ENCODE measurements at regions not wholly inside any gene's neighbourhood (a gene's known extent, or its start where the extent isn't known, plus 50 kb on each side); places are given as distances from the start of the nearest gene placed in this dataset.

GRCh38 chr19:28169168-28169887 is 1043.6 kb downstream of the UQCRFS1 start:
- CTCF ChIA-PET, result interaction anchor here (0.6 to 1.4 kb wide), 2 partner anchors 23 to 170 kb away, joined by 3 read pairs; no protein-coding TSS in a partner anchor
- Histone ChIP-seq H3K4me1 (no peaks in the 10 kb centered on the region), H3K4me3 (no peak overlapping the region), H3K27ac (no peak overlapping the region), H3K9me3 (peaks cover 16% of the 10 kb centered on the region; the same call in 2 of the 3 replicates), H3K4me2 (no peak overlapping the region)
- FAIRE-seq (no peak), ATAC-seq (no peak), DNase-seq (ENCODE audit: low read depth in 1 of 2, low spot score in 1 of 2) (no peak)
- 9% methylated on average over 5 of the region's 5 CpGs for WGBS (ENCODE audit: missing lambda C conversion rate)
- no peak for TF ChIP-seq BHLHE40 (IDR thresholded peaks at IDR 0.05; ENCODE audit: low read depth, low read length)
- no peak for TF ChIP-seq NFE2L2 (conservative IDR thresholded peaks at IDR 0.05; ENCODE audit: low read length)
- no peak for TF ChIP-seq HOXA7 (CRISPR knock-in tag; IDR thresholded peaks at IDR 0.05)
- TF ChIP-seq PBX3 (IDR thresholded peaks at IDR 0.05), result no peak
- no peak for TF ChIP-seq NPAS2 (CRISPR knock-in tag; IDR thresholded peaks at IDR 0.05; ENCODE audit: borderline replicate concordance)
- TF ChIP-seq CTCF (IDR thresholded peaks at IDR 0.05), result no peak
- POLR2A ChIA-PET, result no interaction called here

GRCh38 chr19:28168557-28168956 is 1044.4 kb downstream of the UQCRFS1 start:
- Histone ChIP-seq H3K4me1 (no peaks in the 10 kb centered on the region), H3K27ac (no peak overlapping the region), H3K9me3 (peaks cover 17% of the 10 kb centered on the region), H3K4me3 (no peak overlapping the region), H3K4me2 (no peak overlapping the region)
- POLR2A ChIA-PET, result no interaction called here
- 2% methylated on average over 2 of the region's 2 CpGs for WGBS (ENCODE audit: missing lambda C conversion rate)
- no peak for TF ChIP-seq HES2 (IDR thresholded peaks at IDR 0.05)
- no peak for TF ChIP-seq RAD21 (conservative IDR thresholded peaks at IDR 0.05 in 1 of 2, IDR thresholded peaks at IDR 0.05 in 1 of 2)
- TF ChIP-seq CBX2 (IDR thresholded peaks at IDR 0.05; ENCODE audit: borderline replicate concordance, low read depth), result no peak
- no peak for TF ChIP-seq HOXB13 (CRISPR knock-in tag; IDR thresholded peaks at IDR 0.05; ENCODE audit: low read depth)
- TF ChIP-seq ESRRA (IDR thresholded peaks at IDR 0.05; ENCODE audit: borderline replicate concordance, low read length), result no peak
- no peak for TF ChIP-seq ATOH8 (CRISPR knock-in tag; IDR thresholded peaks at IDR 0.05; ENCODE audit: low read depth)
- TF ChIP-seq USF2 (IDR thresholded peaks at IDR 0.05), result no peak
- FAIRE-seq (no peak), DNase-seq (ENCODE audit: low read depth in 1 of 2, low spot score in 1 of 2) (no peak), ATAC-seq (no peak)
- CTCF ChIA-PET, result interaction anchor here (1.4 kb wide), 1 partner anchor 22 kb away, joined by 3 read pairs; no protein-coding TSS in a partner anchor

GRCh38 chr19:28166025-28166424 is 1046.9 kb downstream of the UQCRFS1 start:
- no peak overlapping the region for H3K27ac ChIP-seq
- WGBS (ENCODE audit: missing lambda C conversion rate), result 17% methylated on average over 8 of the region's 8 CpGs
- peaks cover 9% of the 10 kb centered on the region; the same call in 2 of the 3 replicates for H3K9me3 ChIP-seq
- H3K4me2 ChIP-seq, result no peak overlapping the region
- no peaks in the 10 kb centered on the region for H3K4me1 ChIP-seq
- DNase-seq (ENCODE audit: low read depth in 1 of 2, low spot score in 1 of 2) (no peak), ATAC-seq (no peak), FAIRE-seq (peak; percentile 28)
- CTCF ChIA-PET, result no interaction called here
- no peak overlapping the region for H3K4me3 ChIP-seq
- POLR2A ChIA-PET, result no interaction called here
- TF ChIP-seq ZC3H11A (IDR thresholded peaks at IDR 0.05) (no peak), ATOH8 (CRISPR knock-in tag; IDR thresholded peaks at IDR 0.05; ENCODE audit: low read depth) (no peak), FOSL2 (IDR thresholded peaks at IDR 0.05) (no peak), FOSL2 (CRISPR knock-in tag; IDR thresholded peaks at IDR 0.05) (no peak), MAFK (IDR thresholded peaks at IDR 0.05; ENCODE audit: partially characterized antibody) (no peak), RFX5 (IDR thresholded peaks at IDR 0.05) (no peak), CEBPB (IDR thresholded peaks at IDR 0.05) (no peak), SMC3 (IDR thresholded peaks at IDR 0.05) (no peak), HDAC2 (IDR thresholded peaks at IDR 0.05) (no peak), RAD21 (conservative IDR thresholded peaks at IDR 0.05 in 1 of 2, IDR thresholded peaks at IDR 0.05 in 1 of 2) (no peak), CTCF (IDR thresholded peaks at IDR 0.05) (no peak), BHLHE40 (IDR thresholded peaks at IDR 0.05; ENCODE audit: low read depth, low read length) (no peak), MAX (IDR thresholded peaks at IDR 0.05) (no peak), ELK1 (IDR thresholded peaks at IDR 0.05; ENCODE audit: low read depth, low read length) (no peak)

All from A549 (cell line).